Medulla oblongata (tissue), 1 donor: ENCODE measurements at regions not wholly inside any gene's neighbourhood (a gene's known extent, or its start where the extent isn't known, plus 50 kb on each side); places are given as distances from the start of the nearest gene placed in this dataset.

Experiments used
- DNase-seq: peaks from one replicate; pipeline ENCODE4 v3.0.0-alpha.2; 2015; ENCODE audit errors: extremely low spot score

DNA sequence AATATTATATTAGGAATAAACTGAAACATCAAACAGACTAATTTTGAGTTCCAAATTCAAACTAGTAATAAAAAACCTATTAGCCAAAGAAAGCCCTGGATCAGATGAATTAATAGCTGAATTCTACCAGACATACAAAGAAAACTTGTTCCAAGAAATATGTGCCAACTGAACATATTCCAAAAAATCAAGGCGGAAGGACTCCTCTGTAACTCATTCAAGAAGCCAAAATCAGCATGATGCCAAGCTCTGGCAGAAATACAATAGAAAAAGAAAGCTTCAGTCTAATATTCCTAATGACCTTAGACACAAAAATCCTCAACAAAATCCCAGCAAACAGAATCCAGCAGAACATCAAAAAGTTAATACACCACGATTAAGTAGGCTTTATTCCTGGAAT is 619.1 kb upstream of the COX7C start:
- DNase-seq = no peak

DNA sequence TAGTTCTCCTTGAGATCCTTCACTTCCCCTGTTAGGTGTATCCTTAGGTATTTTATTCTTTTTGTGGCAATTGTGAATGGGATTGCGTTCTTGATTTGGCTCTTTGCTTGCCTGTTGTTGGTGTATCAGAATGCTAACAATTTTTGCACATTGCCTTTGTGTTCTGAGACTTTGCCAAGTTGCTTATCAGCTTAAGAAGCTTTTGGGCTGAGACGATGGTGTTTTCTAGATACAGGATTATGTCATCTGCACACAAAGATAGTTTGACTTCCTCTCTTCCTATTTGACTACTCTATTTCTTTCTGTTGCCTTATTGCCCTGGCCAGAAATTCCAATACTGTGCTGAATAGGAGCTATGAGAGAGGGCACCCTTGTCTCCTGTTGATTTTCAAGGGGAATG is 609.4 kb upstream of the COX7C start:
- DNase-seq = no peak

- no peak for DNase-seq
Observed at GRCh38 chr5:86008704-86009103, 609.0 kb upstream of the COX7C start.

DNA sequence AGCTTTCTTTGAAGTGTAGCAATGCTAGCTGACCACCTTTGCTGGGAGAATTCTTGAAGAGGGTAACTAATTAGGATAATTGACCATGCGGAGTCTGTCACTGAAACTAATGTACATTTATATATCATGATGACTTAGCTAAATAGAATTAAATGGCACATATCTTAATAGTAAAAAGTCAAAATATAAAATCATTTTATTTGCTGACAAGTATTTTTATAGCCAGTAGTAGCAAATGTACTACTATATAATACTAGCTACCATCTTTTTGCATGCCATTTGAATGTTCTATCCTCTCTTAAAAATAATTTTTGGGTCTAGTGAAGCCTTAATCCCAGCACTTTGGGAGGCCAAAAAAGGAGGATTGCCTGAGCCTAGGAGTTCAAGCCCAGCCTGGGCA is 605.8 kb upstream of the COX7C start:
- no peak for DNase-seq

DNA sequence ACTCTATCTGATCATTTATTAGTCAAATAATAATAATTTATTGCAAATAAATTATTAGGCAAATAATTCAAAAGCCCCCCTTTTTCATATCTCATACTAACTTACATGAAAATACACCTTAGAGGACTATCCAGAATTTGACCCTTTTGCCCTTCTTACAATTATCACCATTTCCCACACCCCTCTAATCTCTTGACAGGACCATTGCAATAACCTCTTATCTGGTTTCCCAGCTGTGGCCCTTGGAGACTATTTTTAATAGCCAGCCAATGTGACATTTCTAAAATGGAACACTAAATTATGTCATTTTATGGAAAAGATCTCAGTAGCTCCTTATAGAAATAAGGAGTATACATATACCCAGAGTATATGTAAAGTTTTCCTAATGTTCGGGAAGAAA is 588.4 kb upstream of the COX7C start:
- no peak for DNase-seq

- no peak for DNase-seq
Observed at GRCh38 chr5:86030753-86031152, 587.0 kb upstream of the COX7C start.

- no peak for DNase-seq
Observed at GRCh38 chr5:86038566-86038965, 579.2 kb upstream of the COX7C start.

- DNase-seq = no peak
Observed at GRCh38 chr5:86039351-86039750, 578.4 kb upstream of the COX7C start.

DNA sequence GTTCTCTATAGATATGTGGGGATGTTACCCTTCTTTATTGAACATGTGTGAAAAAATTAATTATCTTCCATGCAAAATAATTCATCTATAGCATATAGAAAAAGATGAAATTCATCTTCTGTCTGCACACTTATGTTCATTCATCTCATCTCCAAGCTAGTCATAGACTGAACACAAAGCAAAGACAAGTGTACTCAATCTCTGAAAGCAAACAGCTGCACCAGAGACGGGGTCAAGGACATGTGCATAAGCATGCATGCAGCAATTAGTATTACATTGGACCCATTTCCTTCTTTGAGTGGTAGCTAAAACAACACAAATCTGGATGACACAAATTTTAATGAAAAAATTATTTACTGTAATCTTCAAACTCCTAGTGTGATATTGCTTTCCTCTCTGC is 547.0 kb upstream of the COX7C start:
- no peak for DNase-seq

- DNase-seq = no peak
Observed at GRCh38 chr5:86074297-86074696, 543.4 kb upstream of the COX7C start.

DNA sequence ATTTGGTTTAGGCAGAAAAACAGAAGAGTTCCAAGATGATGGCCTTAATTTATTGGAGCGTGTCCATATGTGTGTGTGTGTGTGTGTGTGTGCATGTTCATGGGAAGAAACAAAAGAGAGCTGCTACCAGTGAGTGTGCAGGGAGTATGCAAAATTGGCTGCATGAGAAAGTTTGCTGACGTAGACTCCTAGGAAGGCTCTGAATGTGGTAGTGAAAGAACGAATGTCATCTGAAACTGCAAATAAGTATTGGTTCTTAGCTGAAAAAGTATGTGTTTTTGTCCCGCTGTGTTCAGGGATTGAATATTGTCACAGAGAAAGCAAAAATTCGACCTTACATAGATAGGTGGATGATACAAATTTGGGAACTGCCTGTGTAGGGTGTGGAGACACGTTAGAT is 542.6 kb upstream of the COX7C start:
- DNase-seq = no peak

GRCh38 chr5:86095092-86095491 is 522.6 kb upstream of the COX7C start:
- no peak for DNase-seq

- DNase-seq = no peak
Observed at GRCh38 chr5:86101966-86102365, 515.8 kb upstream of the COX7C start.

GRCh38 chr5:86108825-86109224 is 508.9 kb upstream of the COX7C start:
- no peak for DNase-seq

DNA sequence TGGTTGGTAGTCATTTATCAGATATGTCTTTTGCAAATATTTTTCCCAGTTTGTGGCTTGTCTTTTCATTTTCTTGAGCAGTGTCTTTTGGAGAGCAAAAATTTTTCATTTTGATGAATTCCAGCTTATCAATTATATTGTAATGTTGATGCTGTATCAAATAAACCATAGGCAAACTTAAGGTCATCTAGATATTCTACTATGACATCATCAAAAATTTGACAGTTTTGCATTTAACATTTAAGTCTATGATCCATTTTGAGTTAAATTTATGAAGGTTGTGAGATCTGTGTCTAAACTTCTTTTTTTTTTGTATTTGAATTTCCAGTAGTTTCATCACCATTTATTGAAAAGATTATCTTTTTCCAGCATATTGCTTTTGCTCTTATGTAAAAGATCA is 505.5 kb upstream of the COX7C start:
- DNase-seq = no peak

GRCh38 chr5:86115164-86115563 is 502.6 kb upstream of the COX7C start:
- no peak for DNase-seq

DNA sequence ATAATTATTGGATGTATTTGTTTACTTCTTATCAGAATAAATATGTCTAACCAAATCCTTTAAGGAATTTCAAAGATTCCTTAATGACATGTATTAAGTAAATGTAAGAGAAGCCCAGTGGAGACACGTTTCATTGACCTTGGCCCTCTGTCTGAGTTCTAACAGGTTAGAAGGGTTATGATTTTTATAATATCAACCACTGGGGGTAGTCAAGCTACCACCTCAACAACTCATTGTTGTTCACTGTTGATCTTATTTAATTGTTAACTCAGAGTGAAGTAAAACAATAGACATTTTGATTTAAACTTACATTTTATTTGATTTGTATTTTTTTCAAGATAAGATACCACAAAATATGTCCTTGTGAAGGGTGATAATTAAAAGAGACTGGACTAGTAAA is 499.2 kb upstream of the COX7C start:
- DNase-seq = no peak

DNA sequence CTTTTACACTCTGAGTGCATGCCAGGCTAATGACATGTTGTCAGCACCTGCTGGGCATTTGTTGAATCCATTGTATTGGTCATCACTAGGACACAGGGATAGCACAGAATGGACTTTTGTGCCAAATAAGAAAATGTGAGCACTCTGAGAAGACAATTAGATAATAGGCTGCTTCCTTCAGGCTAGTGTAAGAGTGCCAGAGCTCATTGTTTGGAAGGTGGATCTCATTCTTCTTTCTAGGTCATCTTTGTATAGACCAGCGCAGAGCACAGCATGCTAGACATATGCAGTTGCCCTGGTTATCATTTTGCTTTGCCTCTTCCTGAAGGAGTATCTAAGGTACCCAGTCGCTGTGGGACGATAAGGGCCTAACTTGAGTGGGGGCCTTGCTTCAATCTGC is 493.4 kb upstream of the COX7C start:
- no peak for DNase-seq

DNA sequence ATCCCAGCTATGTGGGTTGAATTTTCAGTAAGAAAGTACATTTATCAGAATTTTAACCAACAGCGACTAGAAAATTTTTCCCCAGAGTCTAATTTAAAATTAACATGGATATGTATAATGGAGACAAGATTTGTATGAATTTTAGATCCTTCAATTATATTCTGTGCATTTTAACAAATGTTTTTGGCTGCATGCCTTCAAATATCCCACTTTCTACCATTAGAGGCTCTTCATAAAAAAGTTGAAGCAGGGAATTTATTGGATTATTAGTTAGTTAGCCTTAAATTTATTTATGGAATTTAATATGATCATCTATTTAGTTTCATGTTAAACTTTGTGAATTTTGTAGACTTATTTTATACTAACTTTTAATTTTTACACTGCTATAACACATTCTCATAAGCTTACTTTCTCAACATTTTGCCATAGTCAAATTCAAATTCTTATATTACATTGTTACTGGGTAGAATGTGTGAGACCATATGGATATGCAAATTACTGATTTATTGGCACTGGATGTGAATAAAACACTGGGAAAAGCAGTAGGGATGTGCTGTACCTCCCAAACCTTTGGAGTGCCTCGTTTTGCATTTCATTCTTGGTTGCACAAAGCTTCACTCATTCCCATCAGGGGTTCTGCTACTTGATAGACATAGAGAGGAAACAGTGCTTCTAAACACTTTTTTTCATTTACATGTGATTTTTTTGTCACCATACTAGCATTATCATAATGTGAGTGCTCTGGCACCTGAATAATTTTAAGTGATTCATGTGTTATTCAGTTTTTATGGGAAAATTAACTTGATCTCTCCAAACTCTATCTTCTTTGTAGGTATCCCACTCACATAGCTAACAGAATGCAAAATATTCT is 491.8 kb upstream of the COX7C start:
- DNase-seq = no peak

DNA sequence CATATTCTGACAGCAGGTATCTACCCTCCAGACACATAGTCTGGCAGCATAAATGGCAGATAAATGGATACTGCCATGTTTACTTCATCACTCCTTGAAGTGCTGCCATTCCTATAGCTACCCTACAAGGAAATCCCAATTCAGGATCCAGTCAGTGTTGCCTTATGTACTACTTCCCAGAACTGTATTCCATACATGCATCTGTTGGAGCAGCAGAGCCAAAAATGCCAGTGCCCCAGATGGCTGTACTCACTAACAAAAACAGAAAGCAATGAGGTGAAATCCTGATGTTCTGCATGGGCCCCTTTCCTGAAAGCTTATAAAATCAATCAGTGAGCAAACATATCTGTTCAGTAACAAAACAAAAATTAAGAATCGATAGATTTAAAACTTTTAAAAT is 490.0 kb upstream of the COX7C start:
- DNase-seq = no peak

DNA sequence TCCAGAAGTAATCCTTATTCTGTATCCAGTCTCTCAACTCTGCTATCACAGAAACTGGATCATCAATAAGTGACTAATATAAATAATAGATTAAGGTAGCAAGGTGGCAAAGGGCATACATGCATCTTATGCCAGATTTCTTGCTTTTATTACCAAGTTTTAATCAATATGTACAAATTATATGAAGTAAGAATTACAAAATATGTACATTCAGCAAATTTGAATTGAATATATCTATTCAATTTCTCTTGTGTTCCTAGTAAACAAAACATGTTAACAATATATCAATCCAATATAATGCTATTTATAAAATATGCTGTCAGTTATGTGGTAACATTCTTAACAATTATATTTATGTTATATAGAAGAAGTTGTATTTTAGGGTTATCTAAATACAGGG is 488.7 kb upstream of the COX7C start:
- no peak for DNase-seq

- DNase-seq = no peak
Observed at GRCh38 chr5:86137297-86137696, 480.4 kb upstream of the COX7C start.

GRCh38 chr5:86143837-86144236 is 473.9 kb upstream of the COX7C start:
- DNase-seq = no peak

DNA sequence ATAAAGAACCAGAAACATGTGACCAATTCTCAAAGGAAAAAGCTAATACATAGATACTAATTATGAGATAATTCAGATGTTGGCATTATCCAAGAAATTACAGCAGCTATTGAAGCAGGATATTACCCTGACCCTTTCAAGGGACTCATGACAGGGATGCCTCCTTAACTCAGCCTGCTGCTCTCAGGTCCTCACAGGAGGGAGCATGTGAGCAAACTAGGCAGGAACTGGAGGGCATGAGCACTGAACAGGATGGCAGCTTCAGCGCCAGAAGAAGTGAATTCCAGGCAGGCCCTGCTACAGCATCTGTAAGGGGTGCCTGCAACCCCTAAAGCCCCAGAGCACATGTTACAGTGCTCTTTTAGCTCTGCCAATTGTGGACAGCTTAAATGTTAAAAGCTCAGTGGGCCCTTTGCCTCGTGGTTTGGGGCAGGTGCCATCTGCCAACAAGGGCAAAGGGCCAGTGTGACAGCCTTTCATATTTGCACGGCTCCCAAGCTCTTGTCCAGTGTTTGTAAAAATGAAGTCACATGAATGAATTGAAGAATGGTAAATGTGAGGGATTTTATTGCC is 464.7 kb upstream of the COX7C start:
- no peak for DNase-seq
